Liver (tissue), 3 donors: ENCODE measurements at regions not wholly inside any gene's neighbourhood (a gene's known extent, or its start where the extent isn't known, plus 50 kb on each side); places are given as distances from the start of the nearest gene placed in this dataset.

Source experiments
- EGR1 ChIP-seq, 2 donors: IDR thresholded peaks; 2 replicates each; pipeline ENCODE4 v1.6.1; 2016 to 2018; ENCODE audit warnings: antibody characterized with exemption in 2 of 2, low read depth in 2 of 2
- FOXA2 ChIP-seq: IDR thresholded peaks from 2 replicates; pipeline ENCODE4 v1.6.1; 2016; ENCODE audit warnings: antibody characterized with exemption
- GABPA ChIP-seq, 2 donors: IDR thresholded peaks in 1 of 2; conservative IDR thresholded peaks in 1 of 2; 2 replicates each; pipeline ENCODE4 v1.6.1; 2016; ENCODE audit warnings: antibody characterized with exemption in 2 of 2, mild to moderate bottlenecking in 1 of 2, moderate library complexity in 1 of 2
- HNF4A ChIP-seq, 2 donors: conservative IDR thresholded peaks; 2 replicates each; pipeline ENCODE4 v1.6.1; 2016; ENCODE audit warnings: antibody characterized with exemption in 2 of 2, mild to moderate bottlenecking in 2 of 2
- HNF4G ChIP-seq: IDR thresholded peaks from 2 replicates; pipeline ENCODE4 v1.6.1; 2016; ENCODE audit warnings: antibody characterized with exemption
- JUND ChIP-seq, 2 donors: IDR thresholded peaks; 2 replicates each; pipeline ENCODE4 v1.6.1; 2016; ENCODE audit warnings: antibody characterized with exemption in 2 of 2
- MAX ChIP-seq: IDR thresholded peaks from 2 replicates; pipeline ENCODE4 v1.6.1; 2016; ENCODE audit warnings: antibody characterized with exemption
- RXRA ChIP-seq, 2 donors: IDR thresholded peaks; 2 replicates each; pipeline ENCODE4 v1.6.1; 2017 to 2018; ENCODE audit warnings: antibody characterized with exemption in 2 of 2, mild to moderate bottlenecking in 1 of 2
- SP1 ChIP-seq: IDR thresholded peaks from 2 replicates; pipeline ENCODE4 v1.6.1; 2018; ENCODE audit warnings: antibody characterized with exemption, mild to moderate bottlenecking
- YY1 ChIP-seq: IDR thresholded peaks from 2 replicates; pipeline ENCODE4 v1.6.1; 2016; ENCODE audit warnings: antibody characterized with exemption, mild to moderate bottlenecking
- TF ChIP-seq, protein P1 (sequence below): fragments of 150-350 bp; IDR thresholded peaks from 2 replicates; pipeline ENCODE4 v1.5.1; 2017; ENCODE audit warnings: improper control_type of control experiment, low read depth, low read length; ENCODE audit not compliant: missing input control
- TF ChIP-seq, protein P2 (sequence below): IDR thresholded peaks from 2 replicates; pipeline ENCODE4 v1.6.1; 2016; ENCODE audit warnings: antibody characterized with exemption
- TF ChIP-seq, protein P3 (sequence below): IDR thresholded peaks from 2 replicates; pipeline ENCODE4 v1.6.1; 2016; ENCODE audit warnings: antibody characterized with exemption, mild to moderate bottlenecking
- donor health status: healthy.
- donor health status: healthy.

GRCh38 chr1:47598357-47598756 lies 160.5 kb downstream of the FOXD2 start:
- no peak for TF ChIP-seq MAX
- TF ChIP-seq, protein P1, sequence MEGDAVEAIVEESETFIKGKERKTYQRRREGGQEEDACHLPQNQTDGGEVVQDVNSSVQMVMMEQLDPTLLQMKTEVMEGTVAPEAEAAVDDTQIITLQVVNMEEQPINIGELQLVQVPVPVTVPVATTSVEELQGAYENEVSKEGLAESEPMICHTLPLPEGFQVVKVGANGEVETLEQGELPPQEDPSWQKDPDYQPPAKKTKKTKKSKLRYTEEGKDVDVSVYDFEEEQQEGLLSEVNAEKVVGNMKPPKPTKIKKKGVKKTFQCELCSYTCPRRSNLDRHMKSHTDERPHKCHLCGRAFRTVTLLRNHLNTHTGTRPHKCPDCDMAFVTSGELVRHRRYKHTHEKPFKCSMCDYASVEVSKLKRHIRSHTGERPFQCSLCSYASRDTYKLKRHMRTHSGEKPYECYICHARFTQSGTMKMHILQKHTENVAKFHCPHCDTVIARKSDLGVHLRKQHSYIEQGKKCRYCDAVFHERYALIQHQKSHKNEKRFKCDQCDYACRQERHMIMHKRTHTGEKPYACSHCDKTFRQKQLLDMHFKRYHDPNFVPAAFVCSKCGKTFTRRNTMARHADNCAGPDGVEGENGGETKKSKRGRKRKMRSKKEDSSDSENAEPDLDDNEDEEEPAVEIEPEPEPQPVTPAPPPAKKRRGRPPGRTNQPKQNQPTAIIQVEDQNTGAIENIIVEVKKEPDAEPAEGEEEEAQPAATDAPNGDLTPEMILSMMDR: no peak
- no peak for TF ChIP-seq FOXA2
- TF ChIP-seq, protein P2, sequence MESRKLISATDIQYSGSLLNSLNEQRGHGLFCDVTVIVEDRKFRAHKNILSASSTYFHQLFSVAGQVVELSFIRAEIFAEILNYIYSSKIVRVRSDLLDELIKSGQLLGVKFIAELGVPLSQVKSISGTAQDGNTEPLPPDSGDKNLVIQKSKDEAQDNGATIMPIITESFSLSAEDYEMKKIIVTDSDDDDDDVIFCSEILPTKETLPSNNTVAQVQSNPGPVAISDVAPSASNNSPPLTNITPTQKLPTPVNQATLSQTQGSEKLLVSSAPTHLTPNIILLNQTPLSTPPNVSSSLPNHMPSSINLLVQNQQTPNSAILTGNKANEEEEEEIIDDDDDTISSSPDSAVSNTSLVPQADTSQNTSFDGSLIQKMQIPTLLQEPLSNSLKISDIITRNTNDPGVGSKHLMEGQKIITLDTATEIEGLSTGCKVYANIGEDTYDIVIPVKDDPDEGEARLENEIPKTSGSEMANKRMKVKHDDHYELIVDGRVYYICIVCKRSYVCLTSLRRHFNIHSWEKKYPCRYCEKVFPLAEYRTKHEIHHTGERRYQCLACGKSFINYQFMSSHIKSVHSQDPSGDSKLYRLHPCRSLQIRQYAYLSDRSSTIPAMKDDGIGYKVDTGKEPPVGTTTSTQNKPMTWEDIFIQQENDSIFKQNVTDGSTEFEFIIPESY: no peak
- TF ChIP-seq EGR1 (IDR thresholded peaks at IDR 0.05; ENCODE audit: low read depth in 2 of 2): no peak
- no peak for TF ChIP-seq HNF4G
- TF ChIP-seq HNF4A (conservative IDR thresholded peaks at IDR 0.05): no peak
- no peak for TF ChIP-seq JUND (IDR thresholded peaks at IDR 0.05)
- TF ChIP-seq, protein P3, sequence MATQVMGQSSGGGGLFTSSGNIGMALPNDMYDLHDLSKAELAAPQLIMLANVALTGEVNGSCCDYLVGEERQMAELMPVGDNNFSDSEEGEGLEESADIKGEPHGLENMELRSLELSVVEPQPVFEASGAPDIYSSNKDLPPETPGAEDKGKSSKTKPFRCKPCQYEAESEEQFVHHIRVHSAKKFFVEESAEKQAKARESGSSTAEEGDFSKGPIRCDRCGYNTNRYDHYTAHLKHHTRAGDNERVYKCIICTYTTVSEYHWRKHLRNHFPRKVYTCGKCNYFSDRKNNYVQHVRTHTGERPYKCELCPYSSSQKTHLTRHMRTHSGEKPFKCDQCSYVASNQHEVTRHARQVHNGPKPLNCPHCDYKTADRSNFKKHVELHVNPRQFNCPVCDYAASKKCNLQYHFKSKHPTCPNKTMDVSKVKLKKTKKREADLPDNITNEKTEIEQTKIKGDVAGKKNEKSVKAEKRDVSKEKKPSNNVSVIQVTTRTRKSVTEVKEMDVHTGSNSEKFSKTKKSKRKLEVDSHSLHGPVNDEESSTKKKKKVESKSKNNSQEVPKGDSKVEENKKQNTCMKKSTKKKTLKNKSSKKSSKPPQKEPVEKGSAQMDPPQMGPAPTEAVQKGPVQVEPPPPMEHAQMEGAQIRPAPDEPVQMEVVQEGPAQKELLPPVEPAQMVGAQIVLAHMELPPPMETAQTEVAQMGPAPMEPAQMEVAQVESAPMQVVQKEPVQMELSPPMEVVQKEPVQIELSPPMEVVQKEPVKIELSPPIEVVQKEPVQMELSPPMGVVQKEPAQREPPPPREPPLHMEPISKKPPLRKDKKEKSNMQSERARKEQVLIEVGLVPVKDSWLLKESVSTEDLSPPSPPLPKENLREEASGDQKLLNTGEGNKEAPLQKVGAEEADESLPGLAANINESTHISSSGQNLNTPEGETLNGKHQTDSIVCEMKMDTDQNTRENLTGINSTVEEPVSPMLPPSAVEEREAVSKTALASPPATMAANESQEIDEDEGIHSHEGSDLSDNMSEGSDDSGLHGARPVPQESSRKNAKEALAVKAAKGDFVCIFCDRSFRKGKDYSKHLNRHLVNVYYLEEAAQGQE: no peak
- TF ChIP-seq GABPA (IDR thresholded peaks at IDR 0.05 in 1 of 2, conservative IDR thresholded peaks at IDR 0.05 in 1 of 2): no peak
- TF ChIP-seq SP1: no peak
- TF ChIP-seq YY1: no peak
- TF ChIP-seq RXRA (IDR thresholded peaks at IDR 0.05): no peak
